WTC11 (cell line): ENCODE measurements at regions not wholly inside any gene's neighbourhood (a gene's known extent, or its start where the extent isn't known, plus 50 kb on each side); places are given as distances from the start of the nearest gene placed in this dataset.

Experiments
- ARID4B ChIP-seq: sonication (generic); formaldehyde crosslinking; IDR thresholded peaks from 2 replicates; pipeline ENCODE4 v1.8.0; 2023; ENCODE audit warnings: missing genetic modification reagents, mild to moderate bottlenecking, borderline replicate concordance
- ATF1 ChIP-seq: sonication (generic); formaldehyde crosslinking; IDR thresholded peaks from 2 replicates; pipeline ENCODE4 v1.8.1; 2023; ENCODE audit warnings: mild to moderate bottlenecking, moderate library complexity, missing genetic modification reagents
- ATF6 ChIP-seq: sonication (generic); formaldehyde crosslinking; IDR thresholded peaks from 2 replicates; pipeline ENCODE4 v1.8.1; 2023; ENCODE audit warnings: mild to moderate bottlenecking, missing genetic modification reagents
- CTCF ChIP-seq: fragments of 200-600 bp; IDR thresholded peaks from 2 replicates; pipeline ENCODE4 v1.8.0; 2022; ENCODE audit warnings: antibody characterized with exemption
- IRF2 ChIP-seq: sonication (generic); formaldehyde crosslinking; IDR thresholded peaks from 2 replicates; pipeline ENCODE4 v1.8.0; 2022; ENCODE audit warnings: low read depth, missing genetic modification reagents, borderline replicate concordance
- NR2C2 ChIP-seq: sonication (generic); formaldehyde crosslinking; IDR thresholded peaks from 2 replicates; pipeline ENCODE4 v1.8.0; 2022; ENCODE audit warnings: mild to moderate bottlenecking, missing genetic modification reagents
- RORB ChIP-seq: fragments of 250-450 bp; sonication (Bioruptor Pico); IDR thresholded peaks from 2 replicates; pipeline ENCODE4 v1.9.0; 2021; ENCODE audit warnings: mild to moderate bottlenecking
- TP53 ChIP-seq: sonication (generic); formaldehyde crosslinking; IDR thresholded peaks from 2 replicates; pipeline ENCODE4 v1.8.1; 2023; ENCODE audit warnings: mild to moderate bottlenecking, missing genetic modification reagents

GRCh38 chr5:109965634-109966033 is 275.9 kb downstream of the MAN2A1 start:
- no peak for TF ChIP-seq CTCF
- no peak for TF ChIP-seq ARID4B (CRISPR knock-in tag)
- TF ChIP-seq ATF1, result no peak
- no peak for TF ChIP-seq ATF6 (CRISPR knock-in tag)
- TF ChIP-seq IRF2 (CRISPR knock-in tag), result no peak
- no peak for TF ChIP-seq NR2C2 (CRISPR knock-in tag)
- TF ChIP-seq RORB (CRISPR knock-in tag), result no peak
- no peak for TF ChIP-seq TP53 (CRISPR knock-in tag)
